GM19324 (cell line): ENCODE measurements at regions not wholly inside any gene's neighbourhood (a gene's known extent, or its start where the extent isn't known, plus 50 kb on each side); places are given as distances from the start of the nearest gene placed in this dataset.

ENCODE experiments used
- ATAC-seq: cut with Tn5 transposase; IDR thresholded peaks from one replicate; pipeline ENCODE4 v1.9.1; 2021; ENCODE audit warnings: mild to moderate bottlenecking, moderate library complexity; ENCODE audit not compliant: unreplicated experiment, low FRiP score

DNA sequence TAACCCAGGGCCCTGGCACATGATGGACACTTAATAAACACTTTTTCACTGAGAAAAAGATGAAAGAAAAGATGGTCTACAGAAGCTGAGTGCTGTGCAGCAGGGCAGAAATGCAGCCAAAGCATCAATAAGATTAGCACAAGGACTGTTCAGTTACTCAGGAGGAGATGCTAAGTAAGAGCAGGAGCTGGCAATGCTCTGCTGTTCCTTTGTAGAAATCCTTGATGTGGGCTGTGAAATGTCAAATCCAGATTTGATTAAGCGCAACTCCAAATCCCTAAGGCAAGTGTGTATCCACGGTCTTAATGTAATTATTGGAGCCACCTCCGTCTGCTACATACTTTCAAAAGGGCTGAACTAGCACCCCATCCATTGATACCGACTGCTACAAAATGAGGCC, 151.8 kb upstream of the BTG1 start:
- no peak for ATAC-seq

DNA sequence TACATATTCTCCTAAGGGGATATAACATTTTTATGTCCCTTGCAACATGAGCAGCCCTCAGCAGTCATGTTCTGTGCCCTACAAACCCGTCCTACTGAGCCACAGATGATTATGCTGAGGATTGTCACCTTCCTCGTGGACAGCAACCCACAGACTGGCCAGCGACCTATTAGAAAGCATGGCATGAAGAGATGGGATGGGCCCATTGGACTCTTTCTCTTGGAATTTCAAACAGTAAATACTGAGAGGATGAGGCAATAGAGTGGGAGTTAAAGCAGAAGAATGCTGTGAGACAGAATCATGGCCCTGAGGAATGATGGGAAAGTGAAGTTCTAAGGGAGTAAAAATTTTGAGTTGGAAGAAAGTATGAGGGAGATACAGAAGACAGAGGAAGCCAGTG, 149.9 kb upstream of the BTG1 start:
- no peak for ATAC-seq

DNA sequence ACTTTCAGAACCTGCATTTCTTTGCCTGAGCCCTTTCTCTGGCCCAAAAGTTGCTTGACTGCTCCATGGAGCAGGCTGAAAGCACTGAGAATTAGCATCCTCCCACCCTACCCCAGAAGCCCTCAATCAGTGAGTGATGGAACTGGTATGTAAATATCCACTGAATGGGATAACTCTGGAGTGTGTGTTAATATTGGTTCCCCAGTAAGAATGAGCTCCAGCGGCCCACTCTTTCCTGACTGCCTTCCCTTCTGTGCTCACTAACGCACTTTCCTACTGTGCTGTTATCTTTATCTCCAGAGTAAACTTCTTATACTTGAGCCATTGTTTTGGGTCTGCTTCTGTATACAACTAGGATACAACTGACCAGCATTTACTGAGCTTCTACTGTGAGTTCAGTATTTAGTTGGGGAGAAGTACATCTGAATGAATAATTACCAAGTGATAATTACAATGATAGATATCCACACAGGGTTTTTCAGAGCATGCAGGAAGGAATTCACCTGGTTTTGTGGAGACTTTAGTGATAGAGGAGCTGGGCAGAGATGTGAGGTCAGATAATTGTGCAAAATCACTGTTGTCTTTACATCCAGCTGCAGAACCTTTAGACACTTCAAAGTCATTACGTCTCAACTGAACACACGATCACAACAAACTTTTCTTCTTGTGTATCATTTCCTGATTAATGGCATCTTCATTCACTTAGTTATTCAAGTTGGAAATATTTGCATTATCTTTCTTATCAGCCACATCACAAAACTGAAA, 149.2 kb upstream of the BTG1 start:
- ATAC-seq, result no peak

DNA sequence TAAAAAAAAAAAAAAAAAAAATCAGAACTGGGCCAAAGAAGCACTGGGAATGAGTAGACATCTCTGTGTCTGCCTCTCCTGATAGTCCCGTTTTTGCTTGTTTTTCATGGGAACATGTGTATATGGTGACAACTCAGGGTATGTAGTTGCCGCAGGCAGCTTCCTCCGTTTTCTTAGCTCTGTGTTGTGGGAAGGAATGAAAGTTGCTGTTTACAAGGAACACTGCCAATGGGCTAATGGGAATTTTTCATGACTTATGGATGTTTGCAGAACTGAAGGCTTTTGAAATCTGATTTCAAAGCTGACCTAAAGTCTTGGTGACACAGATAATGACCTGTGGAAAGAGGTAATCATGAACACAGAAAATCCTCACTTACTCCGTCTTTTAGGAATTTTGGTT, 146.4 kb upstream of the BTG1 start:
- ATAC-seq, result no peak

DNA sequence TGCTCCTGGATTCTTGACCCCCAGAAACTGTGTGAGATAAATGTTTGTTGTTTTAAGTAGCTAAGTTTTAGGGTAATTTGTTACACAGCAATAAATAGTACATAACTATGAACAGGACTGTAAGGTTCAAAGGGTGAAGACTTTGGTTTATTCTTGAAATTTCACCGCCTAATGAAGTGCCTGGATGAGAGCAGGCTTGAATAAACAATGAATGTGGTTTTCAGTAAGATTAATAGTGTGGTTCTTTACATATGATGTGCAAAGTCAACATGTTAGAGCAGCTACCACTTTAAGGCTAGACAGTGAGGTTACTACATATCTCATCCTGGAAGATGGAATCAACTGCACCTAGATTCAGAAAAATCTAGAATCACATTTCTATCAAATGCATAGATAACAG, 145.2 kb upstream of the BTG1 start:
- ATAC-seq, result no peak

DNA sequence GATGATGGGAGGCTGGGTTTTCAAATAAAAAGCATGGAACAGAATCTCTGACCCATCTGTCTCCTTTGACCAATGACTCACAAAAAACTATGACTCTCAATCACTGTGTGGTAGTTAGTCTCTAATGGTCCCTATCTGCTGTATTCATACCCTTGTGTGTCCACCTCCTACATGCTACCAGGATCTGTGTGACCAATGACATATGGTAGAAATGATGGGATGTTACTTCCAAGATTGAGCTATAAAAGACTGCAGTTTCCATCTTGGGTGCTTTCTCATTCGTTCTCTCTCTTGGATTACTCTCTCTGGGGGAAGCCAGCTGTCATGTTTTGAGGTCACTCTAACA, 144.7 kb upstream of the BTG1 start:
- no peak for ATAC-seq

DNA sequence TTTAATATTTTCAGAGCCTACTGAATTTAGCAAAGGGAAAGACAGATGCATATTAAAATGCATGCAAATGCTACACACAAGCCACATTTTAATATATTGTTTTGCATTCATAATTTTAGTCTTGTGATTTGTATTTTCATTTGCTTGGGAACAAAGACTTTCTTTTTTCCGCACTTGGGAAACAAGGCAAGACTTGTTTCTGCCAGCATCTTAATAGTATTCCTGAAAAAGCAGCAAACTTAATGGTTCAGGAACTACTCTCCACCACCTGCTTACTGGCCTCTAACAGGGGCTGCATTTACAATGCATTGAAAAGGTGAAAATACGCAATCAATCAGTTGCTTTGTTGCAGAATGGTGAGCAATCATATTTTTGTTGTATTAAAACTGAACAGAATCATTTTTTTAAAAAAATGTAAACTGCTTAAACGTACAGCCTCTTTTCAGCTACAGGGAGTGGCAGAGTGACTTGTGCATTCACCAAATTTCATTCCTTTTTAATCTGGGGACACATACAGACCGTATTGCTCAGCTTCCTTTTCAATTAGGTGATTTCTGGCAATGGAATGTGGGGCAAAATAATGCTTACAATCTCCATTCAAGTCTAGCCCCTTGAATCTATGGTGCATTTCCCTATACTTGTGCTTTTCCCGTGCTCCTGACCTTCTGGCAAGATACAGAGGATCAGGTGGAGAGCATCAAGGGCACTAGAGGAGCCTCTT, 144.1 kb upstream of the BTG1 start:
- ATAC-seq, result no peak

DNA sequence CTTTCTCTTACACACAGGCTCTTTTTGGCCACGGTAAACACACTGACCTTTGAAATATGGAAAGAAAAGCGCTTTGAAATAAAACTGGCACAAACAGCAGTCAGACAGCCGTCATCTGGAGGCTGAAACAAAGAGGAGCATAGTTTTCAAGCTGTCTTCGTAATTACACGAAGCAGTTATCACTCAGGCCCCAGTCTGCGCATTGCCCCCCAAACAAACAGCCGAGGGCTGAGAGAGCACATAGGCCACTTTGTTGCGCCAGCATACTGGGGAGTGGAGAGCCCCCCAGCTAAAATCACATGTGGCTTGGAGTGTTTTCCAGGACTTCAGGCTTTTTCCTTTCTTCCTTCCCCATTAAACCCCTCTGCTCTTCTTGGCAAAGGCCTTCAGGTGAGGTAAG, 142.9 kb upstream of the BTG1 start:
- ATAC-seq, result no peak

DNA sequence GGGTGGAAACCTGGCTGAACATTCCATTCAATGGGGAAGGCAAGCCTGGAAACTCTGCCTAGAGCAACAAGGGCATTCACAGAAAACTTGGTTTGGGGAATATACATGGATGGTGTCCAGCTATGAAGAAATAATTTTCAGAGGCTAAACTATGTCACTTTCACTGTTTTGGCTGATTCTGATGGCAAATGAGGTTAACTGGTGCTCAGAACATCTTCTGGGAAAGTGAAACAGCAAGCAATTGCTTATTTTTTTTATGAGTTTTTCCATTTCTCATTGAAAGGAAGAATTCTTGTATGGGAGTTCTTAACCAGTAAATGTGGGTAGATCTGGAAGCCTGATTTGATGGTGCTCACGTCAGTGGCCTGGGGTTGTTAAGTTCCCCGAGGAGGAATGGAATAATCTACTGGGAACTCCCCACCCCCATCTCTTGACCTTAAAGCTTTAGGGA, 132.8 kb upstream of the BTG1 start:
- no peak for ATAC-seq

DNA sequence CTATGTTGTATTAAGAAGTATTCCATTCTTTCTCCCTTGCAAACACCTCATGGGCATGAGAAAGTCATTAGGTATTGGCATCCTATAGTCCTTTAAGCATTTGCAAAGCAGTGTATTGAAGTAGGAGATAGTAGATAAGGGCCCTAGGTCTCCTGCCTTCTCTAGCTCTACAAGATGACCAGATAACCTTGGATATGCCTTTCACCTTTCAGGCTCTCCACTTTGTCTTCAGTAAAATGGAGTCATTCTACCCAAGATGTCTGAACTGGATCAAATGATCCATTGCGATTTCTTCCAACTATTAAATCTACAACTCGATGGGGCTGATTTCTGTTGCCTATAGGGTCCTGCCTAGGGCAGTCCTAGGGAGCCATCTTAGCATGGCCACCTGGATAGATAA, 132.1 kb upstream of the BTG1 start:
- no peak for ATAC-seq

DNA sequence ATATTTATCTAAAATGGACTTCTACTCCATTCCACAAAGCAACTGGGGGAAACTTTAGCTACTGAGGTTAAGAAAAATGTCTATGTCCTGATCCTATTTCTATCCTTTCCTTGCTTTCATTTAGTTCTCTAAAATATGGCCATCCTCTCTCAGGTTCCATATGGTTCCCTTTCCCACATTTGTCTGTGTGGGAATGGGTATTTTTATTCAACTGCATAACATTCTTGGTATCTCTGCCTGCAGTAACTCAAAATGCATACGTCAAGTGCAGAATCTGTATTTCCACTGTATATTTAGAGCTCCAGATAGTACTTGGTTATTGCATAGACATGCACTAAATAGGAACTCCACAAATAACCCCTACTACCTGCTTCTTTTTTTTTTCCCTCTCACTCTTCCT, 130.6 kb upstream of the BTG1 start:
- ATAC-seq, result no peak

DNA sequence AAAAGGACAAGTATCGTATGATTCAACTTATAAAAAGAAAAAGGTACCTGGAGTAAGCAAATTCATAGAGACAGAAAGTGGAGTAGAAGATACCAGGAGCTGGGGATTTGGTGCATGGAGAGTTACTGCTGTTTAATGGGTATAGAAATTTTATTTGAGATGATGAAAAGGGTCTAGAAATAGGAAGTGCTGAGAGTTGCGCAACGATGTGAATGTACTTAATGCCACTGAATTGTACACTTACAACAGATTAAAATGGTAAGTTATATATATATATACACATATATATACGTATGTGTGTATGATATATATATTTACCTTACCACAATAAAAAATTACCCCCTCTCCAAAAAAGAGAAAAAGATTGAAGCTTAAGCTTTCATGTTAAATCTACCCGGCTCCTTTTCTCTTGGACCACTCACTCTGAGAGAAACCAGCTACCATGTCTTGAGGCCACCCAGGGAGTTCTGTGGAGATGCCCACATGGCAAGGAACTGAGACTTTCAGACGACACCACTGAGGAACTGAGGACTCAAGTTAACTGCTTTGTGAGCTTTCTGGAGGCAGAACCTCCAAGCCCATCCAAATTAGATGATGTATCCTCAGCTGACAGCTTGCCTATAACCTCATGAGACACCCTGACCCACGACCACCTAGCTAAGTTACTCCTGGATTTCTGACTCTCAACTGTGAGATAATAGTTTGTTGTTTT, 130.0 kb upstream of the BTG1 start:
- ATAC-seq, result no peak

DNA sequence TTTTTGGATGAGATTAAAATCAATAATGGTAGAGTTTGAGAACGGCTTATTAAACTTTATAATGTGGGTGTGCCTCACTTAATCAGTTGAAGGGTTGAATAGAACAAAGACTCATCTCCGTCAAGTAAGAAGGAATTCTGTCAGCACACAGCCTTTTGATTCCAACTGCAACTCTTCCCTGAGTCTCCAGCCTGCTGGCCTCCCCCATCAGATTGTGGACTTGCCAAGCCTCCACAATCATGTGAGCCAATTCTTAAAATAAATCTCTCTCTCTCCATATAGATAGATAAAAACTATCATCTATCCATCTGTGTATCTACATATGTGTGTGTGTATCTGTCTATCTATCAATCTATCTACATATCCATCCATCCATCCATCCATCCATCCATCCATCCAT, 127.4 kb upstream of the BTG1 start:
- no peak for ATAC-seq

DNA sequence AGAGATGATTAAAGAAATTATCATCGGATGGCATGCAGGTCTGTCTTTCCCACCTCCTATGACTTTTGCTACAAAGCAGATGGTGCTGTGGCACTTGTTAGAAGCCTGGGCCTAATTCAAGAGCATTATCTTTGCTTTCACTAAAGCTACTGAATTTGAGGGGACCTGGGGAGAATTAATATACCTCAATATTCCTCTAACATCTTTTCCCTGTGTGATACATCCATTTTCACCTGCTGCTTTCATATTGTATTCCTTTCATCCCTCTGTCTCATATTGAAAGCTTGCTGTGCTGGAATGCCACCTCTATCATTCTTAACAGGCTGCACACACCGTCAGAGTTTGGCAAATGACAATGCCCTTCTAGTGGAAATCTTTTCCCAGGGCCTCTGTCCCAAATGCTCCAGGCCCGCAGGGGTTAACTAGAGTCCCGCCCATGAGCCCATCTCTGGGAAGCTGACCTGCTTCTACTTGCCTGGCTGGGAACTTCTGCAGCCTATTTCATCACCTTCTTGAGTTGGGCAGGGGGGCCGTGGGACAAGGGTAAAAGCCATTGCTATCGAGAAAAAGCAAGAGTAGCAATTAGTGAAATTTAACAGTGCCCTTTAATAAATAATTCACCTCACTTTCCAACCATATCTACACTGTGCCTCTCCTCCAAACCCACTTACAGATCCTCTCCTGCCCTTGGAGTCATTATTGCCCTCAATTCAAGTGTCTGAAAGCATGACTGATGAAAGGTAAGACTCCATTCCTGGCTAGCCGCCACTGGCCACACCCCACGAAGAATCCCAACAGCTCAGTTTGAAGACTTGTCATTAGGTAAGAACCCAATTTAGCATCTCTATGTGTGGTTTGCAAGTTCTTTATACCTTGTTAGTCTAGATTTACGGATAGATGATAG, 126.7 kb upstream of the BTG1 start:
- no peak for ATAC-seq

DNA sequence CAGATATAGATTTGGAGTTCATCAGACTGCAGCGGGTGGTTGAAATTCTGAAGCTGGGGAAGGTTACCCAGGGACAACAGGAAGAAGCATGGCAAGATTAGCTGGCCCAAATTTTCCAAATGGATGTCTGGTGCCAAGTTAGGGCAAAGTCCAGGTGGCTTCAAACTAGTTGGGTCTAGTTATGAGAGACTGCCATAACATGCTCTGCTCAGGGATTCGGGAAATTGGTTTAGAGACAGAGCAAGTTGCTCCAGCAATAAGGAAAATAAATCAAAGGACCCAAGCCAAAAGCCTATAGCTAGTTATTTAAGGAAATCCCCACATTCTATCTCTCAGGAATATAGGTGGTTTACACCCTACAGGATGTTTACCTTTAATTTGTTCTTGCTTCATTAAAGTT, 125.7 kb upstream of the BTG1 start:
- ATAC-seq, result no peak

DNA sequence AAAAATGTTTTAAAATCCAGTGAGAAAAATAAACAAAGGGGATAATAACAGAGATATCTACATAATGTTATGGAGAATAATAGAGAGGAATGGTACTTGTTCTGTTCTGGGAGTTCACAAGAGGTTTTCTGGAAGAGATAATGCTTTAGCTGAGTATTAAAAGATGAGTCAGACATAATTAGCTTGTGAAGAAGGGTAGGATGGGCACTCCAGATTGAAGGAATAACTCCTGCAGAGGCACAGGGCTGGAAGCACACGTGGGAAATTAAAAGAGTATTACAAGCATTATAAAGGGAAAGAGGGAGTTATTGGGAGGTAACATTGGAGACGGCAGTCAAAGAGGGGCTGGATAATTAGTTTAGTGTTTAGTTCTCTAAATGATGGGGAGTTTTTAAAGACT, 124.9 kb upstream of the BTG1 start:
- no peak for ATAC-seq

DNA sequence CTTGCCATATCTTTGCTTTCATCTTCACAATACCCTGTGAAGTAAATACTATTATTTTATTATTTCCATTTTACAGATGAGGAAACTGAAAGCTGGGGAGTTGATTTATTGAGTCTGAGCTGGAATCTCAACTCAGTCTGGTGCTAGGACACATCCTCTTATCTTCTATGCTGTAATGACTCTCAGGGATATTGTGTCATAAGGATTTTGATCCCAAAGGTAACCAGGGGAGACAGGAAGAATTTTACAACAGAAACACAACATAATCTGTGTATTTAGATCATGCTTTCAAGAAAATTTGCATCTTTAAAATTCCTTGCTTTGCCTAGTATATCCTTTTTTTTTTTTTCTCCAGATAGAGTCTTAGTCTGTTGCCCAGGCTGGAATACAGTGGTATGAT, 123.3 kb upstream of the BTG1 start:
- ATAC-seq, result no peak

DNA sequence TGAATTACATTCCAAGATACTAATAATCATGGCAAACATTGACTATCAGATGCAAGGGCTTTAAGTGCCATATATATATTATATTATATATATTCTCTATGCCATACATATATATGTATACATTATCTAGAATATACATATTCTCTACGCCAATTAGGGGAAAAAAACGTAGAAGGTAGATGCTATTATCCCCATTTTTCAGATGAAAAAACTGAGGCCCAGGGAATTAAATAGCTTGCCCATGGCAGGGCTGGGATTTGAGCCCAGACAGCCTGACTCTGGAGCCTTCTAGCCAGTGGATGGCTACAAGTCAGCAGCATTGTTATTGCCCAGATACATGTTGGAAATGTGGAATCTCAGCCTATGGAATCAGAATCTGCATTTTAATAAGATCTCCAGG, 116.0 kb upstream of the BTG1 start:
- no peak for ATAC-seq

DNA sequence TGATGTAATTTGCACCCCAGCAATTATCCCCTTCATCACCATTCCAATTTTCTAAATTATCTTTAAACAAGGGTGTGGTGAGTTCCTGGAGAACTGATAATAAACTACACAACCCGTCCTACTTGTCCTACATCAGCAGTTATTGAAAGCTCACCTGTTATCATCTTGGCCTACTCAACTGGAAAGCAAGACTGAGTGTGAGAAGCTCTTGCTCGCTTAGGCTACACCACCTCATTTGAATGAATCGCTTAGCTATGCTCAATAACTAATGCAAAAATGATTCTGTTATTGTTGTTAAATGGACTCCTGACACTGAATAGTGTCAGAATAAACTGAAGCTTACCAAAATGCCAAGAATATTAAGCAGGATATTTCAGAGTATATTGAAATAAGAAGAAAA, 115.4 kb upstream of the BTG1 start:
- no peak for ATAC-seq

DNA sequence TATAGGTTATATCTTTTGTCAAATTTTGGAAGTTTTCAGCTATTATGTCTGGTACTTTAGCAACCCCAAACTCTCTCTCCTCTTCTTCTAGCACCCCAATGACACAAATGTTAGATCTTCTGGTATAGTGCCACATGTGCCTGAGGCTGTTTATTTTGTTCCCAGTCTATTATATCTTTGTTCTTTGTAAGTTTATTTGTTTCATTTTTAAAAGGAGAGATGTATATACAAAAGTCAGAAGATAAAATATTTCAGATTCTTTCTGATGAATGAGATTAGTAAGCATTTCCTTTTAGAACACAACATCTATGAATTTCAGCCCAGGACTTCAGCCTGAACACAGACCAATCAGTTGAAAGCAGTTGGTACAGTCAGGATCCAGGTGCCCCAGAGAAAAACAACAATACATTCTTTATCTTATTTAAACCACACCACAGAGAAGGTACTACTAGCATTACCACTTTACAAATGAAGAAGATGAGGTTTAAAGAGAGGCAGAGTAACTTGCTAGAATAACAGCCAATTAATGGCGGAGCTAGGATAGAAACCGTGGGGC, 114.1 kb upstream of the BTG1 start:
- ATAC-seq, result no peak
